ENCODE measurements at regions not wholly inside any gene's neighbourhood (a gene's known extent, or its start where the extent isn't known, plus 50 kb on each side); places are given as distances from the start of the nearest gene placed in this dataset.

- no peak for DNase-seq
- no peaks in the 10 kb centered on the region for H3K9me3 ChIP-seq
- WGBS, 2 donors = 38 to 59% methylated on average over 11 of the region's 11 CpGs
- H3K4me1 ChIP-seq = peaks cover 0 to 7% (median 3%) of the 10 kb centered on the region in 4 donors
- no peak overlapping the region for H3K27ac ChIP-seq
- TF ChIP-seq POLR2A (IDR thresholded peaks at IDR 0.05) (no peak), POLR2AphosphoS5 (IDR thresholded peaks at IDR 0.05) (no peak), EP300 (IDR thresholded peaks at IDR 0.05) (no peak), CTCF (IDR thresholded peaks at IDR 0.05) (no peak)
- H3K4me3 ChIP-seq = no peak overlapping the region
- no peaks in the 10 kb centered on the region for H3K36me3 ChIP-seq
- intact Hi-C loops (cut with DNase I) = no loop called here
- H3K27me3 ChIP-seq = peaks cover 0 to 20% (median 0%) of the 10 kb centered on the region in 3 donors
Measured at GRCh38 chr7:51471981-51472296, 155.3 kb upstream of the COBL start.

GRCh38 chr7:51471210-51471980 lies 154.8 kb upstream of the COBL start:
- intact Hi-C loops (cut with DNase I) = no loop called here
- Histone ChIP-seq H3K9me3 (no peaks in the 10 kb centered on the region), H3K27ac (no peak overlapping the region), H3K36me3 (no peaks in the 10 kb centered on the region), H3K4me3 (no peak overlapping the region), H3K4me1 (peaks cover 0 to 7% (median 3%) of the 10 kb centered on the region in 4 donors), H3K27me3 (peaks cover 0 to 20% (median 0%) of the 10 kb centered on the region in 3 donors)
- 37 to 77% methylated on average over 33 of the region's 33 CpGs for WGBS, 2 donors
- no peak for DNase-seq
- TF ChIP-seq POLR2AphosphoS5 (IDR thresholded peaks at IDR 0.05) = no peak

- TF ChIP-seq CTCF (IDR thresholded peaks at IDR 0.05) = no peak
- TF ChIP-seq EP300 (IDR thresholded peaks at IDR 0.05) = no peak
- no peak for TF ChIP-seq POLR2AphosphoS5 (IDR thresholded peaks at IDR 0.05)
- no peak for TF ChIP-seq POLR2A (IDR thresholded peaks at IDR 0.05)
- no peak for DNase-seq
- Histone ChIP-seq H3K27me3 (peaks cover 0 to 20% (median 0%) of the 10 kb centered on the region in 3 donors), H3K9me3 (no peaks in the 10 kb centered on the region), H3K4me1 (peaks cover 0 to 7% (median 3%) of the 10 kb centered on the region in 4 donors), H3K36me3 (no peaks in the 10 kb centered on the region), H3K4me3 (no peak overlapping the region), H3K27ac (no peak overlapping the region)
- intact Hi-C loops (cut with DNase I) = no loop called here
- 65 to 83% methylated on average over 2 of the region's 2 CpGs for WGBS, 2 donors
Measured at GRCh38 chr7:51467384-51468017, 150.9 kb upstream of the COBL start.

- intact Hi-C loops (cut with DNase I) = no loop called here
- Histone ChIP-seq H3K4me1 (peaks cover 0 to 10% (median 0%) of the 10 kb centered on the region in 4 donors), H3K27ac (no peak overlapping the region), H3K27me3 (no peaks in the 10 kb centered on the region), H3K9me3 (no peaks in the 10 kb centered on the region), H3K4me3 (no peak overlapping the region), H3K36me3 (no peaks in the 10 kb centered on the region)
- DNase-seq = no peak
- WGBS, 2 donors = 74 to 90% methylated on average over 4 of the region's 4 CpGs
- no peak for TF ChIP-seq EP300 (IDR thresholded peaks at IDR 0.05)
- no peak for TF ChIP-seq CTCF (IDR thresholded peaks at IDR 0.05)
- TF ChIP-seq POLR2A (IDR thresholded peaks at IDR 0.05) = no peak
- TF ChIP-seq POLR2AphosphoS5 (IDR thresholded peaks at IDR 0.05) = no peak
Measured at GRCh38 chr7:51459809-51460208, 143.2 kb upstream of the COBL start.

GRCh38 chr7:51458693-51459092 lies 142.1 kb upstream of the COBL start:
- Histone ChIP-seq H3K27me3 (no peaks in the 10 kb centered on the region), H3K36me3 (no peaks in the 10 kb centered on the region), H3K4me3 (no peak overlapping the region), H3K9me3 (no peaks in the 10 kb centered on the region), H3K4me1 (peaks cover 0 to 13% (median 0%) of the 10 kb centered on the region in 4 donors), H3K27ac (no peak overlapping the region)
- intact Hi-C loops (cut with DNase I) = no loop called here
- 93 to 94% methylated on average over 4 of the region's 4 CpGs for WGBS, 2 donors
- no peak for TF ChIP-seq POLR2AphosphoS5 (IDR thresholded peaks at IDR 0.05)
- no peak for TF ChIP-seq CTCF (IDR thresholded peaks at IDR 0.05)
- no peak for TF ChIP-seq EP300 (IDR thresholded peaks at IDR 0.05)
- TF ChIP-seq POLR2A (IDR thresholded peaks at IDR 0.05) = no peak
- no peak for DNase-seq

All from sigmoid colon (tissue), 6 donors.